ENCODE measurements at regions not wholly inside any gene's neighbourhood (a gene's known extent, or its start where the extent isn't known, plus 50 kb on each side); places are given as distances from the start of the nearest gene placed in this dataset.

DNA sequence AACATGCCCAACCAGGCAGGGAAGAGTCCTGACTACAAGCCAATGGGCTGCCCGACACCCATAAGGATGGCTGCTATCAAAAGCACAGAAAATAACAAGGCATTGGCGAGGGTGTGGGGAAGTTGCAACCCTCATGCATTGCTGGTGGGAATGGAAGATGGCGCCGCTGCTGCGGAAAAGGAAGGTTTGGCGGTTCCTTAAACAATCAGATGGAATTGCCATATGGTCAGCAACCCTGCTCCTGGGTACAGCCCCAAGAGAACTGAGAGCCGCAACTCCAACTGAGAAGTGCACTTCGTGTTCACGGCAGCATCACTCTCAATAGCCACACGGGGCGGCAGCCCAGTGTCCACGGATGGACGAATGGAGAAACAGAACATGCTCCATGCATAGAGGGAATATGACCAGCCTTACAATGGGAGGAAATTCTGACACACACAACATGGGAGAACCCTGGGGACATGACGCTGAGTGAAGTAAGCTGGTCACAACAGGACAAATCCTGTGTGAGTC, 193.3 kb downstream of the RBFOX3 start:
- DNase-seq (ENCODE audit: low read depth) = no peak

- no peak for DNase-seq (ENCODE audit: low read depth)
Observed at GRCh38 chr17:79415909-79416308, 194.9 kb downstream of the RBFOX3 start.

GRCh38 chr17:79415365-79415764, 195.5 kb downstream of the RBFOX3 start:
- no peak for DNase-seq (ENCODE audit: low read depth)

DNA sequence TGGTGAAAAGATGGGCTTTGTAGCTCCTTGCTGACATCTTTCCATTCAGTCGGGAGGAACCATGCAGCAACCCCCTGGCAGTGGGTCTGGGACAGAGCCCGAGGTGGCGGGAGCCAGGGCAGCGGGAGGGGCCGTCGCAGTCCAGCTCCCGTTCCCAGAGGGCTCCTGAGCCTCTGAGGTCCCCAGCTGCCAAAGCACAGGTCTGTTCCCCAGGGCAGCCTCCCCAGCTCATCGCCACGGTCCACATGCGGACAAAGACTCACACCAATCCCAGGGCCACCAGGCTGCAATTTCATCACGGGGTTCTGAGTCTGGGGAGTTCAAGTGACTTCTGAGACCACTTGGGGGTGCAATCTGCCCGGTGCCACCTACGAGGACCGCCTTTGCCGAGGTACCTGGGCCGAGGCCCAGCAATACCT, 196.0 kb downstream of the RBFOX3 start:
- DNase-seq (ENCODE audit: low read depth) = no peak

DNA sequence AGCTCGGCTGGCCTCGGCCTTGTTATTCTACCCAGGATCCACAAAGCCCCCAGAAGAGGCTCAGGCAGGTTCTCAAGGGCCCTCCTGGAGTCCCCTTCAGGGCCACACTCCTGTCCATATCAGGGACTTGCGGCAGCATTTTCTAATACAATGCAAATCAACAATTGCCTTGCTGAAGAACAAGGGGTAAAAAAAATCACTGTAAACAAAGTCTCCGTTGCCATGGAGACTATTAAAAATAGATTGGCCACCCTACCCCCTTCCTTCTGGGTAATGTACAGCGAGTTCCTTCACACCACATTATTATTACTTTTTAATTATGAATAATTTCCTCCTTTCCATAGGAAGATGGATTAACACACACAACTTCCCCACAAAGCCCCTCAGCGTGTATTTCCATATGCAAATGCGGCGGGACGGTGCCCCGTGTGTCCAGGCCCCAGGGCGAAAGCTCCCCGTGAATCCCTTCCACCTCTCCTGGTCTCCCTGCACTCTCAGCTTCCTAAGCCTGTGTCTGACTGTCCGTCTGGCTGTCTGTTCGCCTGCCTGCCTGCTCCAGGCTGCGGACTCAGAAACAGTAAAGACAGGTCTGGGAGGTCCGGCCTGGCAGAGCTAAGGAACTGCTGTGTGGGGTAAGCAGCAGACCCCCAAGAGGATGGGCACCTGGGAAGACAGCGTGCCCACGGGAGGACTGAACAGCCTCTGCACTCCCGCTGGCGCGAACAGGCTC, 196.6 kb downstream of the RBFOX3 start:
- DNase-seq (ENCODE audit: low read depth) = no peak

DNA sequence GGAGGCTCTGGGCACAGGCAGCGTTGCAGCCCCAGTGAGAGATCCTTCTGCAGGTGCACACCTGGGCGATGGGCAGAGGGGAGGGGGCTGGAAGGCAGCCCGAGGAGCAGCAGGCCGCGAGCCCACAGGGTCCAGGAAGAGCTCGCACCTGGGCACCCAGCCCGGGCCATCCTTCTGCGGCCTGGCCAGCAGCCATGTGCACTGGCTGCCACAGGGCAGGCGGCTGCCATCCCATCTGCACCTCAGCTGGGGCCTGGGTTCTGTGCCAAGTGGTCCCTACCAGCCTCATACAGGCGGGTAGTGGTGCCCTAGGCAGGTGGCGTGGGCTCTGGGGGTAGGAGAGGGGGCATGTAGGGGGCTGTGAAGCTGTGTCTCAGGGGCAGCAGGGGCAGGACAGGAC, 197.2 kb downstream of the RBFOX3 start:
- DNase-seq (ENCODE audit: low read depth) = no peak

DNA sequence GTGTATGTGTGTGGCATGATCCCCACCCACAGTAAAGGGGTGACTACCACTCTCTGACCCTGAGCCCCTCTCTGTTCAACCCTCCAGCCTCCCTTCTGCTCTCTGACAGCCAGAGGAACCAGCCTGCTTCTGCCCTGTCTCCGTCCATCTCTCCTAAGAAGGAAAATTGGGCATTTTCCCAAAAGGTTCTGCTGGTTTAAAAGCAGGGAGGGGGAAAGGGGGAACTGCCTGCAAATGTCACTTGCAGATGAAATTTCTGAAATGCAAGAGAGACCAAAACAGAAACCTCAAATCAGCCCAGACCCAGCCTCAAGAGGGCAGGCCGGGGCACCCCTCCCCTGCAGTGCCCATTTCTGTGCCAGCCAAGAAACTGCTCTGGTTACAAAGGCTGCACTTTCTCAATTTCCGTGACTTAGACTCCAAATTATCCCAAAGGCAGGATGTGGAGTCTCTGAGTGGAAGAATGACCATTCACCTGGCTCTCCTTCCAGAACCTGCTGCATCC, 197.9 kb downstream of the RBFOX3 start:
- no peak for DNase-seq (ENCODE audit: low read depth)

DNA sequence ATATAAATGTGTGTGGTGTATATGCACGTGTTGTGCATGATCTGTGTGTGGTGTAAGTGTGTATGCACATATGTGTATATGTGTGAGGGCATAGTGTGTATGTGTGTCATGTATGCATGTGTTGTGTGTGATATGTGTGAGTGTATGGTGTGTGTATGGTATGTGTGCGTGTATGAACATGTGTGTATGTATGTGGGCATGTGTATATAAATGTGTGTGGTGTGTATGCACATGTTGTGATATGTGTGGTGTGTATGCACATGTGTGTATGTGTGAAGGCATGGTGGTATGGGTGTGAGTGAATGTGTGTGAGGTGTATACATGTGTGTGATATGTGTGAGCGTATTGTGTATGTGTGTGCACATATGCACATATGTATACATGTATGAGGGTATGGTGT, 198.7 kb downstream of the RBFOX3 start:
- DNase-seq (ENCODE audit: low read depth) = no peak

DNA sequence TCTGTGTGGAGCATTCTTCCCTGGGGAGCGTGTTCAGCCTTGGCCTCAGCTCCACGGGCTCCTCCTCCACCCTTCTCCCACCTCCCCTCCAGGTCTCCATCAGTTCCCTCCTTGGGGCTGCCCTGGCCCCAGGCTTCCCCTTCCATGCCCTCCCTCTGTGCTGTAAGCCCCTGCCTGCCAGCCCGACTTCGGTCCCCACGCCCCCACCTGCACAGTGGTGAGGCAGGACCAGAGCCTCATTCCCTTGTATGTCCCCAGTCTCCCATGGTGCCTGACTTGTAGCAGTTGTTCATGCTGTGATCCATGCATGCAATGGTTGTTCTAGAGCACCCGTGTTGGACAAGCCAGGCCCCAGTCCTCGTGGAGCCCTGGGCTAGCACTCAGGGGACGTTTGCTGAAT, 199.4 kb downstream of the RBFOX3 start:
- DNase-seq (ENCODE audit: low read depth) = no peak

GRCh38 chr17:79410681-79411080, 200.2 kb downstream of the RBFOX3 start:
- no peak for DNase-seq (ENCODE audit: low read depth)

DNA sequence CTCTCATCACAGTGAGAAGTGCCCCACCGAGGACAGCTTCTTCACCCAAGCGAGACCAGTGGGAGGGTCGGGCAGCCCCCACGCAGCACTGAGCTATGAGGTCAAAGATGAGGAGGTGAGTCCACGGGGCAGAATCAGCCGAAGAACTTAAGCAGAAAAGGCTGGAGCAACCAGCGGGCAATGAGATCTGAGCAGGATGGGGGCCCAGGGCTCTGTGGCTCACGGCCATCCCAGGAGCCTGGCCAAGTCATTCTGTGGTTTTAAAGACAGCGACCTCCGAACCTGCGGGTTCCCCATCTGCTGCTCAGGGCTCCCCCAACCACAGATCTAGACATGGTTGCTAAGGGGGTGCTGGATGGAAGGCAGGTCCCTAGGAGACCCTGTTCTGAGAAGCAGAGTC, 202.6 kb downstream of the RBFOX3 start:
- DNase-seq (ENCODE audit: low read depth) = no peak

- DNase-seq (ENCODE audit: low read depth) = no peak
Observed at GRCh38 chr17:79407385-79407784, 203.5 kb downstream of the RBFOX3 start.

DNA sequence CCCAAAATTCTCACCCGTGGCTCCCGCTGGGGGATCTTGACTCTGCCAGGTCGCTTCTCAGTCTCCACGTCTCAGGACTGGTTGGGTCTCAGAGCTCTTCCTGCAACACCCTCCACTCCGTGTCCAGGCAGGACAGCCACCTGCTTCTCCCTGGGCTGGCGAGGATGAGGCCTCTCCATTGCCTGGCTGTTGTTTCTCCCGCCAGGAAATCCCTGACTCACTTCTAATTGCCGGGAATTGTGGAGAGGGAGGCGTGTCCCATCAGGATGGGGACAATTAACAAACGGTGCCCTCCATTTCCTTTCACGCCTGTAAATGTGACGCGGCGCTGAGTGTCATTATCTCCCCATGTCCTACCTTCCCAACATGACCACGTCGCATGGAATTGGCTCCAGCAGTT, 204.5 kb downstream of the RBFOX3 start:
- DNase-seq (ENCODE audit: low read depth) = no peak

DNA sequence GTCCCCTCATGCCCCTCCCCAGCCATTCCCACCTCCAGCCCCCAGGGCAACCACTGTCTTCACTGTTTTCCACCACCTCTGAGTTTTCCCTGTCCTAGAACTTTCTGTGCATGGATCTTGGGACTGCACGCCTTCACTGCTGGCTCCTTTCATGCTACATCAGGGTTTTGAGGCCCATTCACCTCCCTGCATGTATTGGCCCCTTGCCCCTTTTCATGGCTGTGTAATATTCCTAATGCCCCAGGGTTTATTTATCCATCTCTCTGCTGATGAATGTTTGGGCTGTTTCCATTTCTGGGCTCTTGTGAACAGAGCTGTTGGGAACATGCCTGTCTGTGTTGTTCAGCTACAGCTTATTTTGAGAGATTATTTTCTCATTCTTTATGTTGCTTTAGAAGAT, 205.0 kb downstream of the RBFOX3 start:
- no peak for DNase-seq (ENCODE audit: low read depth)

GRCh38 chr17:79404136-79404911, 206.5 kb downstream of the RBFOX3 start:
- DNase-seq (ENCODE audit: low read depth) = no peak

DNA sequence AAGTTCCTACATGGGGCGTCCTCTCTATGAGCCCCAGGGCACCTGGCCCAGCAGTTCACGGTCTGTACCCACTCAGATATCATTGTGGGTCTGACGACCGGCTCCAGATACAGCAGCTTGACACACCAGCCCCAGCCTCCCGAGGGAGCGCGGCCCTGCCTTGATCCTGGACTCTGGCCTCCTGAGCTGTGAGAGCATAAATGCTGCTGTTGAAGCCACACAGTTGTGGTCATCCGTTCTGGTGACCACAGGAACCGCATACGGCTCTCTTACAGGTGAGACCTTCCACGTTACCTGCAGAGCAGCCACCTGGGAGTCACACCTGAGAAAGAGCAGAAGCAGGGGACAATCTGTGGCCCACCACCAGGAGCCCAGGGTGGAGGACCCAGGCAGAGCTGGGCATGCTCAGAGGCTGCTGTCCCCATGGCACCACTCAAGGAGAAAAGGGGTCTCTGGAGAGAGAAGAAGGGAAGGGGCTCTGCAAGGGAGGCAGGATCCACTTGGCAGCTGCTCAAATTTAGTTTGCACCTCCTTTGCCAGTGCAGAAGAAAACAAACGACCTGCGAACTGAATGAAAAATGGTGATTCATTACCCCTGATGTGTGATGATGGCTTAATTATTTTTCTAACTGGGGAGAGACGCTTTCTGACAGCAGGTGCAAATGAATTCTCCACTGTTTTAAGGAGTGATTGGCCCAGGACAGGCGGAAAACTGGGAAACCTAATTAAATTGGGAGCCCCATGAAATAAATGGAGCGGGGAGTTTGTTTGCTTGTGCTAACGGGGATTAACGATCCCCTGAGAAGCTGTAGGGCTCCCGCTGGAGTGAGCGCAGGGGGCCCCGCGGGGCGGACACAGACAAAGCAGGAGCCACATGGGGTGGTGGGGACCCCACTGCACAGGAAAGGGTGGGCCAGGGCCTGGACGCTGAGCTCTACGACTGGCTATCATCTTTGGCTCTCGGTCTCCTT, 208.9 kb downstream of the RBFOX3 start:
- DNase-seq (ENCODE audit: low read depth) = no peak

DNA sequence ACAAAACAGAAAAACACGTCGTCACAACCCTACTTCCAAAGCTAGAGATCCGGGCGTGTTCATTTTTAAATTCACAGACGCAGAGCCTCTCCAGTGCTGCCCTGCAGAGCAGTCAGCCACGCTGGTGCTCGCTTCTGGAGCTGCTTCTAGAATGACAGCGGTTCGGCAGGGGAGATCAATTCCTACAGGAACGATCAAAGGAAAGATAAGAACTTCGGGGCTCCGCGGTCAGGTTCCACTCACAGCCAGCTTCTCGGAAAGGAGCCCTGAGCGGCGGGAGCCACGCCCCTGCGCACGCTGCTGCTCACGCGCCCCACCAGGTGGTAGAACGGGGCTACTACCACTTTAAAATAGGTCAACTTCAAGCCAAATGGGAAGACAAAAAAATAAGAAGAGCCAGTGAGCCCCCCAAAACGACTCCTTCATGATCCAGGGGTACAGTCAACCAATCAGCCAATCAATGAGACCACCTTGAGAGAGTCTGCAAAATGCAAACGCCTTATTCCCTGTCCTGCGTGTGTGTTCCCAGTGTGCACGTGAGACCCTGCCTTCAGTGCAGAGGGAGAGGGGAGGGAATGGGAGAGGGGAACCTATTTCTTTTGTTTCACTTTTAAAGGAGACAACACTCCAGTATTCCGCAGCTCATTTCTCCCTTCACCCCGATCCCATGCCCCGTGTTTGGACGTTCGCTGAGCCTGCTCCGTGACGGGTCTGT, 209.7 kb downstream of the RBFOX3 start:
- peak; percentile 56 for DNase-seq (ENCODE audit: low read depth)

DNA sequence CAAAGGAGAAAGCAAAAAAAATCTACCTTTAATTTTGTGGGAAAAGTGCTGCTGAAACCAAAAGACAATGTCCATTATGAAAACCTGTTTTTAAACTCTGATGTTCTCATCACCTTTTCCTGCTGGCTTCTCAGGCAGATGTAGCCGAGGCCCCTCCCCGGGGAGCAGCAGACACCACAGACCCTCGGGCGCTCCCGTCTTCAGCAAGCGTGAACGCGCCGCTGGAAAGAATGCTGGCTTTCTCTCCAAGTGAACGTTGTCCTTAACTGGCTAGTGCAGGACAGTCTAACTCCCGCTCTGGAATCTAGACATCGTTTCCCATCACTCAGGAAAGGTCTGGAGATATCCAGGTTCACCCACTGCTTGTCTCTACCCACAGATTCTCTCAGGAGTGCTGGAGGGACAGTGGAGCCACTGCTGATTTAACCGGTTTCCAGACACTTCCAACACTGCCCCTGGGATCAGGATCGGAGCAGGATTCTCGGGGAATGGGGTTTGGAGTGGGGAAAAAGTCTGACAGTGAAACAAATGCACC, 211.2 kb downstream of the RBFOX3 start:
- DNase-seq (ENCODE audit: low read depth) = no peak

GRCh38 chr17:79398441-79398840, 212.4 kb downstream of the RBFOX3 start:
- DNase-seq (ENCODE audit: low read depth) = no peak

- DNase-seq (ENCODE audit: low read depth) = no peak
Observed at GRCh38 chr17:79396696-79397095, 214.2 kb downstream of the RBFOX3 start.

GRCh38 chr17:79395545-79395944, 215.3 kb downstream of the RBFOX3 start:
- no peak for DNase-seq (ENCODE audit: low read depth)

Data from EH (cell line).